A549 (cell line): ENCODE measurements at regions not wholly inside any gene's neighbourhood (a gene's known extent, or its start where the extent isn't known, plus 50 kb on each side); places are given as distances from the start of the nearest gene placed in this dataset.

Experiments used
- ATAC-seq, 2 experiments: fragments of 200-7000 bp in 1 of 2; fragments of >200 bp in 1 of 2; cut with Nextera tagmentation in 1 of 2; cut with Tn5 transposase in 1 of 2; 3 replicates each; pipeline versions ENCODE4 v1.8.0 to v1.9.1; 2018 to 2020; ENCODE audit warnings: mild to moderate bottlenecking in 1 of 2, moderate library complexity in 1 of 2
- CTCF ChIA-PET: fragments of 300-600 bp; sonication (Branson Sonifier 250); formaldehyde crosslinking; extraction: SDS; loops from one replicate; lab custom pipeline; 2021; ENCODE audit warnings: antibody characterized with exemption, inconsistent platforms; lab: Yijun Ruan, JAX
- POLR2A ChIA-PET: fragments of 350-600 bp; formaldehyde crosslinking; extraction: SDS; loops from one replicate; lab custom pipeline; 2021; ENCODE audit warnings: antibody characterized with exemption, inconsistent platforms; lab: Yijun Ruan, JAX
- DNase-seq, 2 experiments: peaks; one replicate each; pipeline versions ENCODE4 v3.0.0 to v3.0.0-alpha.2; 2011 to 2016; ENCODE audit warnings: low read depth in 1 of 2, low spot score in 1 of 2
- FAIRE-seq: peaks from 2 replicates; lab custom pipeline; 2011; peaks lifted over from hg19 to GRCh38; lab: Jason Lieb, UNC
- H3K27ac ChIP-seq, 2 experiments: fragments of >200 bp; sonication (Bioruptor Twin); formaldehyde crosslinking; 3 replicates each; pipeline ENCODE4 v1.5.1; 2016 to 2017
- H3K4me1 ChIP-seq: fragments of >200 bp; sonication (Bioruptor Twin); formaldehyde crosslinking; 3 replicates; pipeline ENCODE4 v1.6.1; 2016
- H3K4me2 ChIP-seq: fragments of >200 bp; sonication (Bioruptor Twin); formaldehyde crosslinking; 3 replicates; pipeline ENCODE4 v1.6.1; 2016
- H3K4me3 ChIP-seq: fragments of >200 bp; sonication (Bioruptor Twin); formaldehyde crosslinking; 3 replicates; pipeline ENCODE4 v1.5.1; 2016
- H3K9me3 ChIP-seq: fragments of >200 bp; sonication (Bioruptor Twin); formaldehyde crosslinking; 3 replicates; pipeline ENCODE4 v1.6.1; 2016
- CEBPB ChIP-seq, 2 experiments: fragments of >200 bp in 1 of 2; sonication (Bioruptor Twin) in 1 of 2; formaldehyde crosslinking in 1 of 2; IDR thresholded peaks; 2 replicates each; pipeline ENCODE4 v1.6.1; 2012 to 2016
- CHD4 ChIP-seq: fragments of 200-600 bp; sonication (generic); IDR thresholded peaks from 2 replicates; pipeline ENCODE4 v1.6.1; 2016; ENCODE audit warnings: antibody characterized with exemption, mild to moderate bottlenecking, borderline replicate concordance
- CTCF ChIP-seq: fragments of >200 bp; sonication (Bioruptor Twin); formaldehyde crosslinking; IDR thresholded peaks from 3 replicates; pipeline ENCODE4 v1.5.1; 2016
- FOSB ChIP-seq: fragments of 250-450 bp; sonication (Bioruptor Pico); IDR thresholded peaks from 2 replicates; pipeline ENCODE4 v1.5.0; 2020; ENCODE audit warnings: mild to moderate bottlenecking, moderate library complexity
- GATA3 ChIP-seq: IDR thresholded peaks from 2 replicates; pipeline ENCODE4 v1.6.1; 2012; ENCODE audit warnings: borderline replicate concordance
- HDAC2 ChIP-seq: fragments of 200-600 bp; sonication (generic); IDR thresholded peaks from 2 replicates; pipeline ENCODE4 v1.6.1; 2016
- HEYL ChIP-seq: fragments of 250-450 bp; sonication (Bioruptor Pico); IDR thresholded peaks from 2 replicates; pipeline ENCODE4 v1.8.0; 2021; ENCODE audit warnings: mild to moderate bottlenecking, moderate library complexity
- HMGXB4 ChIP-seq: fragments of 250-450 bp; sonication (Bioruptor Pico); IDR thresholded peaks from 2 replicates; pipeline ENCODE4 v1.5.0; 2021; ENCODE audit warnings: mild to moderate bottlenecking, moderate library complexity, borderline replicate concordance
- HOXA7 ChIP-seq: fragments of 250-450 bp; sonication (Bioruptor Pico); IDR thresholded peaks from 2 replicates; pipeline ENCODE4 v1.5.0; 2020; ENCODE audit warnings: mild to moderate bottlenecking, moderate library complexity
- HOXB13 ChIP-seq: fragments of 250-450 bp; sonication (Bioruptor Pico); IDR thresholded peaks from 2 replicates; pipeline ENCODE4 v1.5.0; 2020; ENCODE audit warnings: low read depth, mild to moderate bottlenecking, moderate library complexity
- JUN ChIP-seq, 2 experiments: fragments of >200 bp; sonication (Bioruptor Twin); formaldehyde crosslinking; IDR thresholded peaks; 2 replicates in 1 of 2; 3 replicates in 1 of 2; pipeline ENCODE4 v1.6.1; 2016 to 2017
- JUNB ChIP-seq: fragments of >200 bp; sonication (Bioruptor Twin); formaldehyde crosslinking; IDR thresholded peaks from 2 replicates; pipeline ENCODE4 v1.6.1; 2016
- KDM1A ChIP-seq: fragments of 200-600 bp; sonication (generic); IDR thresholded peaks from 2 replicates; pipeline ENCODE4 v1.6.1; 2016; ENCODE audit warnings: low read depth, mild to moderate bottlenecking
- KDM5A ChIP-seq: fragments of 200-600 bp; sonication (generic); IDR thresholded peaks from 2 replicates; pipeline ENCODE4 v1.6.1; 2016; ENCODE audit warnings: antibody characterized with exemption, mild to moderate bottlenecking
- MAZ ChIP-seq: fragments of 150-350 bp; IDR thresholded peaks from 2 replicates; pipeline ENCODE4 v1.6.1; 2014; ENCODE audit warnings: antibody characterized with exemption, low read depth, low read length, borderline replicate concordance
- MYC ChIP-seq: IDR thresholded peaks from 2 replicates; pipeline ENCODE4 v1.6.1; 2012; ENCODE audit warnings: mild to moderate bottlenecking, inconsistent platforms, low read length, improper control_type of control experiment, borderline replicate concordance
- NPAS2 ChIP-seq: fragments of 250-450 bp; sonication (Bioruptor Pico); IDR thresholded peaks from 2 replicates; pipeline ENCODE4 v1.8.0; 2022; ENCODE audit warnings: mild to moderate bottlenecking, moderate library complexity, borderline replicate concordance
- NR3C1 ChIP-seq: fragments of >200 bp; sonication (Bioruptor Twin); formaldehyde crosslinking; IDR thresholded peaks from 3 replicates; pipeline ENCODE4 v1.6.1; 2017
- RAD21 ChIP-seq, 2 experiments: fragments of >200 bp in 1 of 2; sonication (Bioruptor Twin) in 1 of 2; formaldehyde crosslinking in 1 of 2; IDR thresholded peaks in 1 of 2; conservative IDR thresholded peaks in 1 of 2; 2 replicates in 1 of 2; 3 replicates in 1 of 2; pipeline ENCODE4 v1.6.1; 2012 to 2018; ENCODE audit warnings: inconsistent platforms in 1 of 2
- RCOR1 ChIP-seq: fragments of 150-350 bp; IDR thresholded peaks from 2 replicates; pipeline ENCODE4 v1.6.1; 2014; ENCODE audit warnings: antibody characterized with exemption, low read length, low read depth
- RNF2 ChIP-seq: fragments of 200-600 bp; sonication (generic); IDR thresholded peaks from 2 replicates; pipeline ENCODE4 v1.6.1; 2016; ENCODE audit warnings: low read depth, mild to moderate bottlenecking, antibody characterized with exemption, moderate library complexity, borderline replicate concordance
- ZNF302 ChIP-seq: fragments of 250-450 bp; sonication (Bioruptor Pico); IDR thresholded peaks from 2 replicates; pipeline ENCODE4 v1.9.0; 2021; ENCODE audit warnings: inconsistent platforms, mild to moderate bottlenecking, moderate library complexity
- WGBS: methylation state at CpG from one replicate; pipeline ENCODE4 v1.1.6; 2017; ENCODE audit errors: missing lambda C conversion rate; 5-methylcytosine and 5-hydroxymethylcytosine counted together
- TF ChIP-seq, protein P1 (sequence below): fragments of 450-650 bp; IDR thresholded peaks from 2 replicates; pipeline ENCODE4 v1.6.1; 2014; ENCODE audit warnings: antibody characterized with exemption
- TF ChIP-seq, protein P2 (sequence below): IDR thresholded peaks from 2 replicates; pipeline ENCODE4 v1.6.1; 2012

- peaks cover 7% of the 10 kb centered on the region; the same call in 1 of the 3 replicates for H3K9me3 ChIP-seq
- ChIA-PET CTCF (interaction anchor here (1.1 to 1.8 kb wide), 2 partner anchors 13 to 15 kb away, joined by 3 to 4 read pairs; no protein-coding TSS in a partner anchor), POLR2A (no interaction called here)
- ATAC-seq = no peak
- TF ChIP-seq RCOR1 (no peak), HEYL (CRISPR knock-in tag) (no peak), CEBPB (IDR thresholded peaks at IDR 0.05) (no peak), NR3C1 (no peak), JUN (IDR thresholded peaks at IDR 0.05) (no peak), MAZ (no peak), KDM1A (no peak), HOXA7 (CRISPR knock-in tag) (no peak), ZNF302 (CRISPR knock-in tag) (no peak), GATA3 (no peak), CTCF (no peak)
- FAIRE-seq = no peak
- 94% methylated on average over 20 of the region's 20 CpGs for WGBS
- H3K4me1 ChIP-seq = peaks cover 10% of the 10 kb centered on the region
- no peak overlapping the region for H3K4me3 ChIP-seq
- no peak for DNase-seq
- H3K27ac ChIP-seq = no peak overlapping the region
- no peak overlapping the region for H3K4me2 ChIP-seq
These were observed 131.6 kb downstream of the SKIDA1 start for GRCh38 chr10:21393931-21394330.

DNA sequence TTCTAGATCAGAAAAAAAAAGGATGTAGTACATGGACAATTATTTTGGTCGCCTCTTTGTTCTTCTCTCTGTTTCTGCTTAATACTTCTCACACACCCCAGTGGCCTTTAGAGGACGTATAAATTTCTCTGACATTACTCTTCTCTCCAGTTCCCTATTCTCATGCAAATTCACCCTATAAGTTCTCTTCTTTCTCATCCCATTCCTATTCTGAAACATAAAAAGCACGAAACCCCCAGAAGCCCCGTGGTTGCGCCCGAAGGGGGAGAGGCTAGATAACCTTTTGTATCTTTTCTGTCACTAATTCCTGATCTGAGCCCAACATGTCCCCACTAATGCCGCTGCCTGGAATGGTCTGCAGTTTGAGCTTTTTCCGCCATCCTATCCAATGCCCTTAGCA lies 136.9 kb downstream of the SKIDA1 start:
- CTCF ChIA-PET = no interaction called here
- POLR2A ChIA-PET = no interaction called here
- TF ChIP-seq JUNB = no peak
- TF ChIP-seq, protein P1, sequence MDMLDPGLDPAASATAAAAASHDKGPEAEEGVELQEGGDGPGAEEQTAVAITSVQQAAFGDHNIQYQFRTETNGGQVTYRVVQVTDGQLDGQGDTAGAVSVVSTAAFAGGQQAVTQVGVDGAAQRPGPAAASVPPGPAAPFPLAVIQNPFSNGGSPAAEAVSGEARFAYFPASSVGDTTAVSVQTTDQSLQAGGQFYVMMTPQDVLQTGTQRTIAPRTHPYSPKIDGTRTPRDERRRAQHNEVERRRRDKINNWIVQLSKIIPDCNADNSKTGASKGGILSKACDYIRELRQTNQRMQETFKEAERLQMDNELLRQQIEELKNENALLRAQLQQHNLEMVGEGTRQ = no peak
- TF ChIP-seq MYC = no peak
- TF ChIP-seq RAD21 (conservative IDR thresholded peaks at IDR 0.05 in 1 of 2, IDR thresholded peaks at IDR 0.05 in 1 of 2) = no peak
- TF ChIP-seq HMGXB4 (CRISPR knock-in tag) = no peak
- TF ChIP-seq NPAS2 (CRISPR knock-in tag) = no peak
- no peak for TF ChIP-seq HDAC2
- TF ChIP-seq CHD4 = no peak
- no peak for TF ChIP-seq FOSB (CRISPR knock-in tag)
- TF ChIP-seq RNF2 = no peak
- TF ChIP-seq NR3C1 = no peak
- TF ChIP-seq, protein P2, sequence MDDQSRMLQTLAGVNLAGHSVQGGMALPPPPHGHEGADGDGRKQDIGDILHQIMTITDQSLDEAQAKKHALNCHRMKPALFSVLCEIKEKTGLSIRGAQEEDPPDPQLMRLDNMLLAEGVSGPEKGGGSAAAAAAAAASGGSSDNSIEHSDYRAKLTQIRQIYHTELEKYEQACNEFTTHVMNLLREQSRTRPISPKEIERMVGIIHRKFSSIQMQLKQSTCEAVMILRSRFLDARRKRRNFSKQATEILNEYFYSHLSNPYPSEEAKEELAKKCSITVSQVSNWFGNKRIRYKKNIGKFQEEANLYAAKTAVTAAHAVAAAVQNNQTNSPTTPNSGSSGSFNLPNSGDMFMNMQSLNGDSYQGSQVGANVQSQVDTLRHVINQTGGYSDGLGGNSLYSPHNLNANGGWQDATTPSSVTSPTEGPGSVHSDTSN = no peak
- TF ChIP-seq HOXB13 = no peak
- TF ChIP-seq RCOR1 = no peak
- TF ChIP-seq GATA3 = no peak
- TF ChIP-seq KDM5A = no peak

More for the DNA sequence above, 136.9 kb downstream of the SKIDA1 start:
- no peak overlapping the region for H3K4me2 ChIP-seq
- ATAC-seq = no peak
- no peak for DNase-seq
- FAIRE-seq = no peak
- H3K27ac ChIP-seq = peak overlapping the region in 1 of 2 experiments; percentile 23; a peak in 2 of 6 replicates
- H3K4me3 ChIP-seq = no peak overlapping the region
- H3K4me1 ChIP-seq = no peaks in the 10 kb centered on the region
- 94% methylated on average over 8 of the region's 8 CpGs for WGBS
- no peaks in the 10 kb centered on the region for H3K9me3 ChIP-seq
